Tibial nerve (tissue), 4 donors: ENCODE measurements at regions not wholly inside any gene's neighbourhood (a gene's known extent, or its start where the extent isn't known, plus 50 kb on each side); places are given as distances from the start of the nearest gene placed in this dataset.

Experiments
- EP300 ChIP-seq, 2 donors: sonication (generic); formaldehyde crosslinking; IDR thresholded peaks; one replicate each; pipeline ENCODE4 v1.6.1; 2017; ENCODE audit warnings: antibody characterized with exemption in 2 of 2, mild to moderate bottlenecking in 1 of 2
- POLR2A ChIP-seq, 2 donors: fragments of 450-650 bp; IDR thresholded peaks; one replicate each; pipeline ENCODE4 v1.6.1; 2017; ENCODE audit warnings: antibody characterized with exemption in 2 of 2, mild to moderate bottlenecking in 2 of 2, moderate library complexity in 2 of 2
- TF ChIP-seq, protein P1 (sequence below), 5 experiments: fragments of 200-600 bp in 3 of 5; fragments of 450-650 bp in 2 of 5; sonication (generic) in 3 of 5; IDR thresholded peaks; one replicate each; pipeline ENCODE4 v1.5.1; 2016 to 2019; ENCODE audit warnings: antibody characterized with exemption in 5 of 5, mild to moderate bottlenecking in 3 of 5, moderate library complexity in 2 of 5

GRCh38 chr7:81645435-81645834, 124.4 kb downstream of the HGF start:
- no peak for TF ChIP-seq EP300 (IDR thresholded peaks at IDR 0.05)
- TF ChIP-seq, protein P1, sequence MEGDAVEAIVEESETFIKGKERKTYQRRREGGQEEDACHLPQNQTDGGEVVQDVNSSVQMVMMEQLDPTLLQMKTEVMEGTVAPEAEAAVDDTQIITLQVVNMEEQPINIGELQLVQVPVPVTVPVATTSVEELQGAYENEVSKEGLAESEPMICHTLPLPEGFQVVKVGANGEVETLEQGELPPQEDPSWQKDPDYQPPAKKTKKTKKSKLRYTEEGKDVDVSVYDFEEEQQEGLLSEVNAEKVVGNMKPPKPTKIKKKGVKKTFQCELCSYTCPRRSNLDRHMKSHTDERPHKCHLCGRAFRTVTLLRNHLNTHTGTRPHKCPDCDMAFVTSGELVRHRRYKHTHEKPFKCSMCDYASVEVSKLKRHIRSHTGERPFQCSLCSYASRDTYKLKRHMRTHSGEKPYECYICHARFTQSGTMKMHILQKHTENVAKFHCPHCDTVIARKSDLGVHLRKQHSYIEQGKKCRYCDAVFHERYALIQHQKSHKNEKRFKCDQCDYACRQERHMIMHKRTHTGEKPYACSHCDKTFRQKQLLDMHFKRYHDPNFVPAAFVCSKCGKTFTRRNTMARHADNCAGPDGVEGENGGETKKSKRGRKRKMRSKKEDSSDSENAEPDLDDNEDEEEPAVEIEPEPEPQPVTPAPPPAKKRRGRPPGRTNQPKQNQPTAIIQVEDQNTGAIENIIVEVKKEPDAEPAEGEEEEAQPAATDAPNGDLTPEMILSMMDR (IDR thresholded peaks at IDR 0.05) = no peak
- TF ChIP-seq POLR2A (IDR thresholded peaks at IDR 0.05) = no peak
